Liver (tissue), 8 donors: ENCODE measurements at regions not wholly inside any gene's neighbourhood (a gene's known extent, or its start where the extent isn't known, plus 50 kb on each side); places are given as distances from the start of the nearest gene placed in this dataset.
"Not testable (repeated sequence)": the region's sequence is repeated elsewhere in the genome, so short reads cannot be mapped to it uniquely, and the experiment has no call there.

Source experiments
- DNase-seq: peaks from one replicate; pipeline ENCODE4 v3.0.0-alpha.2; 2017; ENCODE audit warnings: low spot score
- H3K27ac ChIP-seq, 2 donors: one replicate each; pipeline ENCODE4 v1.7.0; 2013; ENCODE audit warnings: inconsistent platforms in 2 of 2, low read length in 2 of 2, control low read depth in 1 of 2, low read depth in 1 of 2, mild to moderate bottlenecking in 1 of 2
- H3K27me3 ChIP-seq, 4 donors: one replicate each; pipeline versions ENCODE4 v1.6.1 to v1.7.0; 2013; ENCODE audit warnings: low read length in 3 of 4, inconsistent platforms in 1 of 4, mild to moderate bottlenecking in 1 of 4, moderate library complexity in 1 of 4; ENCODE audit not compliant: control insufficient read depth in 4 of 4, insufficient read depth in 4 of 4
- H3K36me3 ChIP-seq, 4 donors: one replicate each; pipeline versions ENCODE4 v1.6.1 to v1.7.0; 2013; ENCODE audit warnings: low read length in 3 of 4, mild to moderate bottlenecking in 3 of 4, low read depth in 1 of 4, moderate library complexity in 1 of 4; ENCODE audit not compliant: control insufficient read depth in 4 of 4, insufficient read depth in 3 of 4
- H3K4me1 ChIP-seq, 4 donors: one replicate each; pipeline versions ENCODE4 v1.6.1 to v1.7.0; 2013; ENCODE audit warnings: low read length in 3 of 4, mild to moderate bottlenecking in 3 of 4, moderate library complexity in 1 of 4; ENCODE audit not compliant: control insufficient read depth in 4 of 4, insufficient read depth in 4 of 4
- H3K4me3 ChIP-seq, 3 donors: one replicate each; pipeline versions ENCODE4 v1.6.1 to v1.7.0; 2013; ENCODE audit warnings: low read length in 3 of 3, control low read depth in 1 of 3, low read depth in 1 of 3, mild to moderate bottlenecking in 1 of 3
- H3K9ac ChIP-seq, 2 donors: one replicate each; pipeline ENCODE4 v1.7.0; 2013; ENCODE audit warnings: low read length in 2 of 2, mild to moderate bottlenecking in 2 of 2, moderate library complexity in 2 of 2, control low read depth in 1 of 2, low read depth in 1 of 2
- H3K9me3 ChIP-seq, 4 donors: one replicate each; pipeline versions ENCODE4 v1.6.1 to v1.7.0; 2013; ENCODE audit warnings: low read length in 3 of 4; ENCODE audit not compliant: control insufficient read depth in 4 of 4
- EGR1 ChIP-seq, 2 donors: IDR thresholded peaks; 2 replicates each; pipeline ENCODE4 v1.6.1; 2016 to 2018; ENCODE audit warnings: antibody characterized with exemption in 2 of 2, low read depth in 2 of 2
- FOXA1 ChIP-seq: IDR thresholded peaks from 2 replicates; pipeline ENCODE4 v1.6.1; 2016; ENCODE audit warnings: antibody characterized with exemption
- FOXA2 ChIP-seq: IDR thresholded peaks from 2 replicates; pipeline ENCODE4 v1.6.1; 2016; ENCODE audit warnings: antibody characterized with exemption
- HNF4A ChIP-seq, 2 donors: conservative IDR thresholded peaks; 2 replicates each; pipeline ENCODE4 v1.6.1; 2016; ENCODE audit warnings: antibody characterized with exemption in 2 of 2, mild to moderate bottlenecking in 2 of 2
- RXRA ChIP-seq, 2 donors: IDR thresholded peaks; 2 replicates each; pipeline ENCODE4 v1.6.1; 2017 to 2018; ENCODE audit warnings: antibody characterized with exemption in 2 of 2, mild to moderate bottlenecking in 1 of 2
- TAF1 ChIP-seq: conservative IDR thresholded peaks from 2 replicates; pipeline ENCODE4 v1.6.1; 2016; ENCODE audit warnings: antibody characterized with exemption, mild to moderate bottlenecking
- YY1 ChIP-seq: IDR thresholded peaks from 2 replicates; pipeline ENCODE4 v1.6.1; 2016; ENCODE audit warnings: antibody characterized with exemption, mild to moderate bottlenecking
- WGBS: extraction: QIAGEN DNeasy Blood & Tissue Kit; methylation state at CpG from one replicate; pipeline ENCODE4 v1.1.7; 2013; 5-methylcytosine and 5-hydroxymethylcytosine counted together
- TF ChIP-seq, protein P1 (sequence below): IDR thresholded peaks from 2 replicates; pipeline ENCODE4 v1.6.1; 2016; ENCODE audit warnings: antibody characterized with exemption
- TF ChIP-seq, protein P2 (sequence below): IDR thresholded peaks from 2 replicates; pipeline ENCODE4 v1.6.1; 2016; ENCODE audit warnings: antibody characterized with exemption
- TF ChIP-seq, protein P3 (sequence below): fragments of 150-350 bp; IDR thresholded peaks from 2 replicates; pipeline ENCODE4 v1.5.1; 2017; ENCODE audit warnings: improper control_type of control experiment, low read depth, low read length; ENCODE audit not compliant: missing input control
- TF ChIP-seq, protein P4 (sequence below): IDR thresholded peaks from 2 replicates; pipeline ENCODE4 v1.6.1; 2016; ENCODE audit warnings: antibody characterized with exemption, mild to moderate bottlenecking
- donor health status: healthy.
- donor health status: healthy.
- donor health status: healthy.
- donor health status: healthy.
- donor health status: healthy.

DNA sequence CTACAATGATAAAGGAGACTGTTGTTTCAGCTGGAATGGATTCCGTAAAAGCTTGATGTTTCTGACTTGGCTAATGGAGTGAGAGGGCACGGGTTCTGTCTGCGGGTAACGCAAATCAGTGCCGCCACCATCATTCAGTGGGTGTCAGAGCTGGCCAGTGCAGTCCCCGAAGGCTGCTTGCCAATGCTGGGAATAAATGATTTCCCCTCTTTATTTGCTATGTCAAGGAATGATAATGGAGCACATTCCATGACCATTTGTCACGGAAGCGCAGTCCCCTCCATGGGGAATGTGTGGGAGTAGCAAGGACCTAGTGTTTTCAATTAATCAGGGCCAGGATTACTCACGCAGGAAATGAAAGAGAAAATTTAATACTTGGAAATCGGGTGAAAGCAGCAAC is 899.3 kb downstream of the UQCRFS1 start (continued):
- TF ChIP-seq, protein P1, sequence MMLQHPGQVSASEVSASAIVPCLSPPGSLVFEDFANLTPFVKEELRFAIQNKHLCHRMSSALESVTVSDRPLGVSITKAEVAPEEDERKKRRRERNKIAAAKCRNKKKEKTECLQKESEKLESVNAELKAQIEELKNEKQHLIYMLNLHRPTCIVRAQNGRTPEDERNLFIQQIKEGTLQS = no peak
- TF ChIP-seq YY1 (no peak), EGR1 (IDR thresholded peaks at IDR 0.05; ENCODE audit: low read depth in 2 of 2) (no peak), FOXA1 (no peak), TAF1 (no peak)
- TF ChIP-seq, protein P2, sequence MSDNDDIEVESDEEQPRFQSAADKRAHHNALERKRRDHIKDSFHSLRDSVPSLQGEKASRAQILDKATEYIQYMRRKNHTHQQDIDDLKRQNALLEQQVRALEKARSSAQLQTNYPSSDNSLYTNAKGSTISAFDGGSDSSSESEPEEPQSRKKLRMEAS = no peak

DNA sequence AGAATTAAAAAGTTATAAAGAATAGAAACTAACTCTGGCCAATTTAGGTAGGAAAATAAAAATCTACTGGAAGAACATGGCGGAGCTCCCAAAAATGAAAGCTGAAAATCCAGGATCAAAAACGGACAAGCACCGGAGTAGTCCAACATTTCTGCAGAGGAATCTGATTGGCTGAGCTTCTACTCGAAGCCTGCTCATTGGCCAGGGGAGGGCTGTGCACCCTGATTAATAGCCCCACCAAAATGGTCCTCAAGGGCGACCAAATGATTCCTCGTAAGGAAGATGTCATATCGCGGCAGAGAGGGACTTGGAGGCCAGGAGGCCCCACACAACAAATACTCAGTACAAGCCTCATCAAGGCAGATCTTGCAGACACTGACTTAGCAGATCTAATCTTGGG is 900.7 kb downstream of the UQCRFS1 start:
- Histone ChIP-seq H3K4me1 (no peaks in the 10 kb centered on the region), H3K4me3 (no peak overlapping the region), H3K9ac (no peak overlapping the region), H3K27me3 (no peaks in the 10 kb centered on the region), H3K36me3 (no peaks in the 10 kb centered on the region), H3K27ac (no peak overlapping the region), H3K9me3 (no peaks in the 10 kb centered on the region)
- no peak for DNase-seq
- WGBS = 84% methylated on average over 8 of the region's 8 CpGs
- TF ChIP-seq, protein P3, sequence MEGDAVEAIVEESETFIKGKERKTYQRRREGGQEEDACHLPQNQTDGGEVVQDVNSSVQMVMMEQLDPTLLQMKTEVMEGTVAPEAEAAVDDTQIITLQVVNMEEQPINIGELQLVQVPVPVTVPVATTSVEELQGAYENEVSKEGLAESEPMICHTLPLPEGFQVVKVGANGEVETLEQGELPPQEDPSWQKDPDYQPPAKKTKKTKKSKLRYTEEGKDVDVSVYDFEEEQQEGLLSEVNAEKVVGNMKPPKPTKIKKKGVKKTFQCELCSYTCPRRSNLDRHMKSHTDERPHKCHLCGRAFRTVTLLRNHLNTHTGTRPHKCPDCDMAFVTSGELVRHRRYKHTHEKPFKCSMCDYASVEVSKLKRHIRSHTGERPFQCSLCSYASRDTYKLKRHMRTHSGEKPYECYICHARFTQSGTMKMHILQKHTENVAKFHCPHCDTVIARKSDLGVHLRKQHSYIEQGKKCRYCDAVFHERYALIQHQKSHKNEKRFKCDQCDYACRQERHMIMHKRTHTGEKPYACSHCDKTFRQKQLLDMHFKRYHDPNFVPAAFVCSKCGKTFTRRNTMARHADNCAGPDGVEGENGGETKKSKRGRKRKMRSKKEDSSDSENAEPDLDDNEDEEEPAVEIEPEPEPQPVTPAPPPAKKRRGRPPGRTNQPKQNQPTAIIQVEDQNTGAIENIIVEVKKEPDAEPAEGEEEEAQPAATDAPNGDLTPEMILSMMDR = no peak

DNA sequence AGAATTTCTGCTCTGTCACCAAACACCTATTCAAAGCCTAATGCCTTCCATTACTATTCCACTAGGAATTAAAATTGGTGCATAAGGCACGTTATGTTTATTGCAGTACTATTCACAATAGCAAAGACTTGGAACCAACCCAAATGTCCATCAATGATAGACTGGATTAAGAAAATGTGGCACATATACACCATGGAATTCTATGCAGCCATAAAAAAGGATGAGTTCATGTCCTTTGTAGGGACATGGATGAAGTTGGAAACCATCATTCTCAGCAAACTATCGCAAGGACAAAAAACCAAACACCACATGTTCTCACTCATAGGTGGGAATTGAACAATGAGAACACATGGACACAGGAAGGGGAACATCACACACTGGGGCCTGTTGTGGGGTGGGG is 902.1 kb downstream of the UQCRFS1 start:
- 76% methylated on average over 2 of the region's 2 CpGs for WGBS
- H3K36me3 ChIP-seq, H3K27me3 ChIP-seq, H3K4me1 ChIP-seq, H3K4me3 ChIP-seq, H3K27ac ChIP-seq, H3K9me3 ChIP-seq, DNase-seq, H3K9ac ChIP-seq: not testable (repeated sequence)

DNA sequence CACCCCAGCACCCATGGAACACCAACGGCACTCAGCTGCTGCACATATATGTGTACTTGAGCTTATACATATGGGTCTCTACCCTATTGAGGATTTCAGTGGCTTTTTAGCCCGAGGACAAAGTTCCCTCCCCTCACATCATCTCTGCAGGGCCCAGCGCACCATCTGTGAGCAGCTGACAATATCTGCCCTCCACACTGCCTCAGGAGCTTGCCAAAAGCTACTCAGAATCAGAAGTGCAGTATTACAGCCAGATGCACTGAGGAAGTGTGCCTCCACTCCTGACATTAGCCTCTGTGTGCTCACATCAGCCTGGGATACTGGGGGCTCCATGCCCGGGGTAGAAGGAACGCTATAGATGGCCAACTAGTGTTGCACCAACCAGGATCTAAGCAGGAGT is 903.9 kb downstream of the UQCRFS1 start:
- 78% methylated on average over 5 of the region's 5 CpGs for WGBS
- H3K27me3 ChIP-seq = no peaks in the 10 kb centered on the region
- H3K4me1 ChIP-seq = no peaks in the 10 kb centered on the region
- H3K36me3 ChIP-seq = no peaks in the 10 kb centered on the region
- no peaks in the 10 kb centered on the region for H3K9me3 ChIP-seq
- no peak overlapping the region for H3K27ac ChIP-seq
- no peak overlapping the region for H3K4me3 ChIP-seq
- no peak for DNase-seq
- TF ChIP-seq HNF4A (conservative IDR thresholded peaks at IDR 0.05) = no peak
- TF ChIP-seq RXRA (IDR thresholded peaks at IDR 0.05) = no peak
- TF ChIP-seq, protein P1 = no peak
- TF ChIP-seq, protein P4, sequence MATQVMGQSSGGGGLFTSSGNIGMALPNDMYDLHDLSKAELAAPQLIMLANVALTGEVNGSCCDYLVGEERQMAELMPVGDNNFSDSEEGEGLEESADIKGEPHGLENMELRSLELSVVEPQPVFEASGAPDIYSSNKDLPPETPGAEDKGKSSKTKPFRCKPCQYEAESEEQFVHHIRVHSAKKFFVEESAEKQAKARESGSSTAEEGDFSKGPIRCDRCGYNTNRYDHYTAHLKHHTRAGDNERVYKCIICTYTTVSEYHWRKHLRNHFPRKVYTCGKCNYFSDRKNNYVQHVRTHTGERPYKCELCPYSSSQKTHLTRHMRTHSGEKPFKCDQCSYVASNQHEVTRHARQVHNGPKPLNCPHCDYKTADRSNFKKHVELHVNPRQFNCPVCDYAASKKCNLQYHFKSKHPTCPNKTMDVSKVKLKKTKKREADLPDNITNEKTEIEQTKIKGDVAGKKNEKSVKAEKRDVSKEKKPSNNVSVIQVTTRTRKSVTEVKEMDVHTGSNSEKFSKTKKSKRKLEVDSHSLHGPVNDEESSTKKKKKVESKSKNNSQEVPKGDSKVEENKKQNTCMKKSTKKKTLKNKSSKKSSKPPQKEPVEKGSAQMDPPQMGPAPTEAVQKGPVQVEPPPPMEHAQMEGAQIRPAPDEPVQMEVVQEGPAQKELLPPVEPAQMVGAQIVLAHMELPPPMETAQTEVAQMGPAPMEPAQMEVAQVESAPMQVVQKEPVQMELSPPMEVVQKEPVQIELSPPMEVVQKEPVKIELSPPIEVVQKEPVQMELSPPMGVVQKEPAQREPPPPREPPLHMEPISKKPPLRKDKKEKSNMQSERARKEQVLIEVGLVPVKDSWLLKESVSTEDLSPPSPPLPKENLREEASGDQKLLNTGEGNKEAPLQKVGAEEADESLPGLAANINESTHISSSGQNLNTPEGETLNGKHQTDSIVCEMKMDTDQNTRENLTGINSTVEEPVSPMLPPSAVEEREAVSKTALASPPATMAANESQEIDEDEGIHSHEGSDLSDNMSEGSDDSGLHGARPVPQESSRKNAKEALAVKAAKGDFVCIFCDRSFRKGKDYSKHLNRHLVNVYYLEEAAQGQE = no peak
- no peak for TF ChIP-seq FOXA2
- TF ChIP-seq FOXA1 = no peak
- H3K9ac ChIP-seq = no peak overlapping the region
